OCI-LY1 (cell line): ENCODE measurements at regions not wholly inside any gene's neighbourhood (a gene's known extent, or its start where the extent isn't known, plus 50 kb on each side); places are given as distances from the start of the nearest gene placed in this dataset.

Experiments
- CTCF ChIP-seq: fragments of 200-600 bp; sonication (generic), shearing (Covaris generic); IDR thresholded peaks from 2 replicates; pipeline ENCODE4 v1.5.1; 2017; ENCODE audit warnings: mild to moderate bottlenecking, antibody characterized with exemption, low read length, moderate library complexity, mixed read lengths
- EZH2 ChIP-seq: fragments of 200-600 bp; sonication (generic), shearing (Covaris generic); IDR thresholded peaks from 2 replicates; pipeline ENCODE4 v1.8.0; 2017; ENCODE audit warnings: borderline replicate concordance, mixed run types, mild to moderate bottlenecking, antibody characterized with exemption, low read length, moderate library complexity, mixed read lengths

- TF ChIP-seq CTCF = no peak
- no peak for TF ChIP-seq EZH2
Measured at GRCh38 chr3:102979682-102980354, 545.0 kb downstream of the ZPLD1 start.
